WTC11 (cell line): ENCODE measurements at regions not wholly inside any gene's neighbourhood (a gene's known extent, or its start where the extent isn't known, plus 50 kb on each side); places are given as distances from the start of the nearest gene placed in this dataset.

ENCODE experiments used
- ATAC-seq: fragments of 200-7000 bp; cut with Tn5 transposase; 2 replicates; pipeline ENCODE4 v1.10.0; 2021; ENCODE audit warnings: mild to moderate bottlenecking, moderate library complexity
- CTCF ChIA-PET: fragments of 300-600 bp; sonication (Branson Sonifier 250); formaldehyde crosslinking; loops from one replicate; lab custom pipeline; 2021; ENCODE audit warnings: antibody characterized with exemption; lab: Charles Lee
- POLR2A ChIA-PET: fragments of 350-600 bp; sonication (Branson Sonifier 250); formaldehyde crosslinking; loops from one replicate; lab custom pipeline; 2021; ENCODE audit warnings: antibody characterized with exemption; lab: Charles Lee
- DNase-seq: peaks from one replicate; pipeline ENCODE4 v3.0.0; 2021; ENCODE audit warnings: low spot score
- H3K27ac Mint-ChIP-seq: 2 replicates; pipeline ENCODE4 v1.8.0; 2021; ENCODE audit warnings: mixed read lengths
- H3K27me3 Mint-ChIP-seq: 2 replicates; pipeline ENCODE4 v1.8.0; 2021; ENCODE audit warnings: low read depth, mild to moderate bottlenecking, moderate library complexity, mixed read lengths
- H3K36me3 Mint-ChIP-seq: 2 replicates; pipeline ENCODE4 v1.8.0; 2021; ENCODE audit warnings: mixed read lengths
- H3K4me1 Mint-ChIP-seq: 2 replicates; pipeline ENCODE4 v1.8.0; 2022; ENCODE audit warnings: mixed read lengths
- H3K4me3 Mint-ChIP-seq: 2 replicates; pipeline ENCODE4 v1.8.0; 2021; ENCODE audit warnings: mild to moderate bottlenecking, moderate library complexity, mixed read lengths
- H3K9me3 Mint-ChIP-seq: 2 replicates; pipeline ENCODE4 v1.8.0; 2021; ENCODE audit warnings: mixed read lengths
- AR ChIP-seq: fragments of 250-450 bp; sonication (Bioruptor Pico); IDR thresholded peaks from 2 replicates; pipeline ENCODE4 v1.9.0; 2021; ENCODE audit warnings: mild to moderate bottlenecking
- CTCF ChIP-seq: fragments of 200-600 bp; IDR thresholded peaks from 2 replicates; pipeline ENCODE4 v1.8.0; 2022; ENCODE audit warnings: antibody characterized with exemption
- EMX1 ChIP-seq: fragments of 250-450 bp; sonication (Bioruptor Pico); IDR thresholded peaks from 2 replicates; pipeline ENCODE4 v1.8.0; 2021; ENCODE audit warnings: mild to moderate bottlenecking
- FOXK1 ChIP-seq: sonication (generic); formaldehyde crosslinking; IDR thresholded peaks from 2 replicates; pipeline ENCODE4 v1.8.0; 2022; ENCODE audit warnings: mild to moderate bottlenecking, moderate library complexity, missing genetic modification reagents
- GRHL2 ChIP-seq: fragments of 250-450 bp; sonication (Bioruptor Pico); IDR thresholded peaks from 2 replicates; pipeline ENCODE4 v1.8.0; 2022; ENCODE audit warnings: mild to moderate bottlenecking, moderate library complexity; ENCODE audit not compliant: insufficient replicate concordance, severe bottlenecking
- HMGA2 ChIP-seq: fragments of 250-450 bp; sonication (Bioruptor Pico); IDR thresholded peaks from 2 replicates; pipeline ENCODE4 v1.4.0; 2021; ENCODE audit warnings: mild to moderate bottlenecking, moderate library complexity
- JUN ChIP-seq: sonication (generic); formaldehyde crosslinking; IDR thresholded peaks from 2 replicates; pipeline ENCODE4 v1.8.0; 2023; ENCODE audit warnings: mild to moderate bottlenecking, missing genetic modification reagents
- NFATC4 ChIP-seq: fragments of 250-450 bp; sonication (Bioruptor Pico); IDR thresholded peaks from 2 replicates; pipeline ENCODE4 v1.9.0; 2021; ENCODE audit warnings: mild to moderate bottlenecking
- NR2C2 ChIP-seq: sonication (generic); formaldehyde crosslinking; IDR thresholded peaks from 2 replicates; pipeline ENCODE4 v1.8.0; 2022; ENCODE audit warnings: mild to moderate bottlenecking, missing genetic modification reagents
- OVOL2 ChIP-seq: fragments of 250-450 bp; sonication (Bioruptor Pico); IDR thresholded peaks from 2 replicates; pipeline ENCODE4 v1.9.0; 2021; ENCODE audit warnings: mild to moderate bottlenecking, borderline replicate concordance
- PREB ChIP-seq: sonication (generic); formaldehyde crosslinking; IDR thresholded peaks from 2 replicates; pipeline ENCODE4 v1.8.1; 2022; ENCODE audit warnings: mild to moderate bottlenecking, missing genetic modification reagents, moderate library complexity, borderline replicate concordance
- PRRX2 ChIP-seq: fragments of 250-450 bp; sonication (Bioruptor Pico); IDR thresholded peaks from 2 replicates; pipeline ENCODE4 v1.8.0; 2021; ENCODE audit warnings: mild to moderate bottlenecking
- SOX15 ChIP-seq: fragments of 250-450 bp; sonication (Bioruptor Pico); IDR thresholded peaks from 2 replicates; pipeline ENCODE4 v1.9.0; 2021; ENCODE audit warnings: mild to moderate bottlenecking
- SP1 ChIP-seq: sonication (generic); formaldehyde crosslinking; conservative IDR thresholded peaks from 2 replicates; pipeline ENCODE4 v1.8.1; 2022; ENCODE audit warnings: missing genetic modification reagents
- USF2 ChIP-seq: sonication (generic); formaldehyde crosslinking; IDR thresholded peaks from 2 replicates; pipeline ENCODE4 v1.8.1; 2023; ENCODE audit warnings: mild to moderate bottlenecking, missing genetic modification reagents, moderate library complexity
- ZNF121 ChIP-seq: sonication (generic); formaldehyde crosslinking; IDR thresholded peaks from 2 replicates; pipeline ENCODE4 v1.8.0; 2023; ENCODE audit warnings: missing genetic modification reagents
- ZNF138 ChIP-seq: sonication (generic); formaldehyde crosslinking; conservative IDR thresholded peaks from 2 replicates; pipeline ENCODE4 v1.8.1; 2022; ENCODE audit warnings: mild to moderate bottlenecking, moderate library complexity, missing genetic modification reagents
- ZNF512 ChIP-seq: sonication (generic); formaldehyde crosslinking; IDR thresholded peaks from 2 replicates; pipeline ENCODE4 v1.8.1; 2022; ENCODE audit warnings: missing genetic modification reagents, borderline replicate concordance
- TF ChIP-seq, protein P1 (sequence below): sonication (generic); formaldehyde crosslinking; IDR thresholded peaks from 2 replicates; pipeline ENCODE4 v1.8.1; 2023; ENCODE audit warnings: mild to moderate bottlenecking, missing genetic modification reagents, moderate library complexity
- TF ChIP-seq, protein P2 (sequence below): sonication (generic); formaldehyde crosslinking; IDR thresholded peaks from 2 replicates; pipeline ENCODE4 v1.8.1; 2023; ENCODE audit warnings: mild to moderate bottlenecking, missing genetic modification reagents

GRCh38 chr2:207251573-207252192 is 85.9 kb upstream of the KLF7 start:
- ATAC-seq: no peak

GRCh38 chr2:207252416-207252815 is 86.7 kb upstream of the KLF7 start:
- POLR2A ChIA-PET: no interaction called here
- CTCF ChIA-PET: no interaction called here
- TF ChIP-seq USF2 (no peak), AR (CRISPR knock-in tag) (no peak), FOXK1 (CRISPR knock-in tag) (no peak), PREB (CRISPR knock-in tag) (no peak), OVOL2 (CRISPR knock-in tag) (no peak), GRHL2 (CRISPR knock-in tag) (no peak), NR2C2 (no peak), JUN (CRISPR knock-in tag) (no peak), HMGA2 (CRISPR knock-in tag) (no peak), NFATC4 (no peak), ZNF121 (CRISPR knock-in tag) (no peak), ZNF512 (CRISPR knock-in tag) (no peak), EMX1 (CRISPR knock-in tag) (no peak), SOX15 (no peak), SP1 (CRISPR knock-in tag) (no peak)
- TF ChIP-seq, protein P1, sequence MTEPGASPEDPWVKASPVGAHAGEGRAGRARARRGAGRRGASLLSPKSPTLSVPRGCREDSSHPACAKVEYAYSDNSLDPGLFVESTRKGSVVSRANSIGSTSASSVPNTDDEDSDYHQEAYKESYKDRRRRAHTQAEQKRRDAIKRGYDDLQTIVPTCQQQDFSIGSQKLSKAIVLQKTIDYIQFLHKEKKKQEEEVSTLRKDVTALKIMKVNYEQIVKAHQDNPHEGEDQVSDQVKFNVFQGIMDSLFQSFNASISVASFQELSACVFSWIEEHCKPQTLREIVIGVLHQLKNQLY (CRISPR knock-in tag): no peak
- TF ChIP-seq, protein P2, sequence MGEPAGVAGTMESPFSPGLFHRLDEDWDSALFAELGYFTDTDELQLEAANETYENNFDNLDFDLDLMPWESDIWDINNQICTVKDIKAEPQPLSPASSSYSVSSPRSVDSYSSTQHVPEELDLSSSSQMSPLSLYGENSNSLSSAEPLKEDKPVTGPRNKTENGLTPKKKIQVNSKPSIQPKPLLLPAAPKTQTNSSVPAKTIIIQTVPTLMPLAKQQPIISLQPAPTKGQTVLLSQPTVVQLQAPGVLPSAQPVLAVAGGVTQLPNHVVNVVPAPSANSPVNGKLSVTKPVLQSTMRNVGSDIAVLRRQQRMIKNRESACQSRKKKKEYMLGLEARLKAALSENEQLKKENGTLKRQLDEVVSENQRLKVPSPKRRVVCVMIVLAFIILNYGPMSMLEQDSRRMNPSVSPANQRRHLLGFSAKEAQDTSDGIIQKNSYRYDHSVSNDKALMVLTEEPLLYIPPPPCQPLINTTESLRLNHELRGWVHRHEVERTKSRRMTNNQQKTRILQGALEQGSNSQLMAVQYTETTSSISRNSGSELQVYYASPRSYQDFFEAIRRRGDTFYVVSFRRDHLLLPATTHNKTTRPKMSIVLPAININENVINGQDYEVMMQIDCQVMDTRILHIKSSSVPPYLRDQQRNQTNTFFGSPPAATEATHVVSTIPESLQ (CRISPR knock-in tag): no peak

More at GRCh38 chr2:207251573-207252192, 85.9 kb upstream of the KLF7 start:
- POLR2A ChIA-PET: no interaction called here
- no peaks in the 10 kb centered on the region for H3K9me3 Mint-ChIP-seq
- H3K27ac Mint-ChIP-seq: no peak overlapping the region
- no peaks in the 10 kb centered on the region for H3K36me3 Mint-ChIP-seq
- H3K4me1 Mint-ChIP-seq: peaks cover 26% of the 10 kb centered on the region
- no peaks in the 10 kb centered on the region; the same call in 1 of the 2 replicates for H3K27me3 Mint-ChIP-seq
- H3K4me3 Mint-ChIP-seq: no peak overlapping the region
- DNase-seq: no peak
- TF ChIP-seq PRRX2 (CRISPR knock-in tag): no peak
- TF ChIP-seq ZNF138 (CRISPR knock-in tag): no peak
- no peak for TF ChIP-seq CTCF
- TF ChIP-seq, all 79 proteins: peak for 0
- CTCF ChIA-PET: no interaction called here

More at GRCh38 chr2:207252416-207252815, 86.7 kb upstream of the KLF7 start:
- H3K9me3 Mint-ChIP-seq: no peaks in the 10 kb centered on the region
- no peak for ATAC-seq
- no peaks in the 10 kb centered on the region for H3K36me3 Mint-ChIP-seq
- no peak overlapping the region for H3K27ac Mint-ChIP-seq
- DNase-seq: no peak
- H3K27me3 Mint-ChIP-seq: no peaks in the 10 kb centered on the region; the same call in 1 of the 2 replicates
- no peak overlapping the region for H3K4me3 Mint-ChIP-seq
- peaks cover 27% of the 10 kb centered on the region for H3K4me1 Mint-ChIP-seq
